ELF-1 (cell line): ENCODE measurements at regions not wholly inside any gene's neighbourhood (a gene's known extent, or its start where the extent isn't known, plus 50 kb on each side); places are given as distances from the start of the nearest gene placed in this dataset.

Experiments used
- DNase-seq: peaks from one replicate; pipeline ENCODE4 v3.0.0-alpha.2; 2016; ENCODE audit warnings: low read depth, low spot score

GRCh38 chr6:113488061-113488460 lies 369.1 kb upstream of the MARCKS start:
- DNase-seq = no peak

GRCh38 chr6:113488812-113489685 lies 368.1 kb upstream of the MARCKS start:
- DNase-seq = no peak

- no peak for DNase-seq
Measured at GRCh38 chr6:113489952-113490746, 367.0 kb upstream of the MARCKS start.

- DNase-seq = no peak
Measured at GRCh38 chr6:113491376-113491775, 365.8 kb upstream of the MARCKS start.

- no peak for DNase-seq
Measured at GRCh38 chr6:113493991-113494390, 363.2 kb upstream of the MARCKS start.

- DNase-seq = no peak
Measured at GRCh38 chr6:113495521-113495920, 361.6 kb upstream of the MARCKS start.

GRCh38 chr6:113496166-113496565 lies 361.0 kb upstream of the MARCKS start:
- no peak for DNase-seq

- DNase-seq = no peak
Measured at GRCh38 chr6:113500221-113500620, 356.9 kb upstream of the MARCKS start.

GRCh38 chr6:113505084-113505699 lies 352.0 kb upstream of the MARCKS start:
- no peak for DNase-seq

- no peak for DNase-seq
Measured at GRCh38 chr6:113508249-113508648, 348.9 kb upstream of the MARCKS start.

GRCh38 chr6:113511100-113511499 lies 346.0 kb upstream of the MARCKS start:
- no peak for DNase-seq

- DNase-seq = no peak
Measured at GRCh38 chr6:113512576-113512975, 344.6 kb upstream of the MARCKS start.

GRCh38 chr6:113513086-113513485 lies 344.1 kb upstream of the MARCKS start:
- DNase-seq = no peak

GRCh38 chr6:113522376-113522775 lies 334.8 kb upstream of the MARCKS start:
- DNase-seq = no peak

- DNase-seq = no peak
Measured at GRCh38 chr6:113524826-113525225, 332.3 kb upstream of the MARCKS start.

GRCh38 chr6:113526553-113526952 lies 330.6 kb upstream of the MARCKS start:
- no peak for DNase-seq

- DNase-seq = no peak
Measured at GRCh38 chr6:113526995-113527394, 330.1 kb upstream of the MARCKS start.

- no peak for DNase-seq
Measured at GRCh38 chr6:113528111-113528510, 329.0 kb upstream of the MARCKS start.

GRCh38 chr6:113529196-113529595 lies 327.9 kb upstream of the MARCKS start:
- DNase-seq = no peak

- DNase-seq = no peak
Measured at GRCh38 chr6:113529879-113530278, 327.3 kb upstream of the MARCKS start.

- DNase-seq = peak; percentile 14
Measured at GRCh38 chr6:113530769-113531168, 326.4 kb upstream of the MARCKS start.

GRCh38 chr6:113539202-113539601 lies 317.9 kb upstream of the MARCKS start:
- DNase-seq = peak; percentile 11
